ENCODE measurements at regions not wholly inside any gene's neighbourhood (a gene's known extent, or its start where the extent isn't known, plus 50 kb on each side); places are given as distances from the start of the nearest gene placed in this dataset.

GRCh38 chr6:146896960-146897701 is 298.4 kb downstream of the ADGB start:
- DNase-seq (ENCODE audit: low read depth): no peak
- no peak overlapping the region for H3K4me3 ChIP-seq (ENCODE audit: low read depth, low read length)
- no peak for TF ChIP-seq CTCF (IDR thresholded peaks at IDR 0.05; ENCODE audit: low read depth, low read length, missing control alignments)
- in situ Hi-C loops (cut with HindIII; ENCODE audit: low sequenced_read_pairs): no loop called here

- no peak overlapping the region for H3K4me3 ChIP-seq (ENCODE audit: low read depth, low read length)
- TF ChIP-seq CTCF (IDR thresholded peaks at IDR 0.05; ENCODE audit: low read depth, low read length, missing control alignments): no peak
- in situ Hi-C loops (cut with HindIII; ENCODE audit: low sequenced_read_pairs): no loop called here
- DNase-seq (ENCODE audit: low read depth): no peak
Measured at GRCh38 chr6:146898069-146898887, 299.5 kb downstream of the ADGB start.

GRCh38 chr6:146898888-146899227 is 300.1 kb downstream of the ADGB start:
- no peak overlapping the region for H3K4me3 ChIP-seq (ENCODE audit: low read depth, low read length)
- in situ Hi-C loops (cut with HindIII; ENCODE audit: low sequenced_read_pairs): no loop called here
- no peak for DNase-seq (ENCODE audit: low read depth)
- TF ChIP-seq CTCF (IDR thresholded peaks at IDR 0.05; ENCODE audit: low read depth, low read length, missing control alignments): no peak

GRCh38 chr6:146901940-146902816 is 302.0 kb upstream of the STXBP5 start:
- no peak for TF ChIP-seq CTCF (IDR thresholded peaks at IDR 0.05; ENCODE audit: low read depth, low read length, missing control alignments)

GRCh38 chr6:146902846-146903245 is 301.4 kb upstream of the STXBP5 start:
- in situ Hi-C loops (cut with HindIII; ENCODE audit: low sequenced_read_pairs): no loop called here
- TF ChIP-seq CTCF (IDR thresholded peaks at IDR 0.05; ENCODE audit: low read depth, low read length, missing control alignments): no peak
- H3K4me3 ChIP-seq (ENCODE audit: low read depth, low read length): no peak overlapping the region
- DNase-seq (ENCODE audit: low read depth): no peak

More at GRCh38 chr6:146901940-146902816, 302.0 kb upstream of the STXBP5 start:
- DNase-seq (ENCODE audit: low read depth): no peak
- H3K4me3 ChIP-seq (ENCODE audit: low read depth, low read length): no peak overlapping the region
- in situ Hi-C loops (cut with HindIII; ENCODE audit: low sequenced_read_pairs): no loop called here

GRCh38 chr6:146903451-146903850 is 300.8 kb upstream of the STXBP5 start:
- no peak for DNase-seq (ENCODE audit: low read depth)
- TF ChIP-seq CTCF (IDR thresholded peaks at IDR 0.05; ENCODE audit: low read depth, low read length, missing control alignments): no peak
- in situ Hi-C loops (cut with HindIII; ENCODE audit: low sequenced_read_pairs): no loop called here
- H3K4me3 ChIP-seq (ENCODE audit: low read depth, low read length): no peak overlapping the region

All from astrocyte of the cerebellum (primary cell).